SK-N-SH (cell line): ENCODE measurements at regions not wholly inside any gene's neighbourhood (a gene's known extent, or its start where the extent isn't known, plus 50 kb on each side); places are given as distances from the start of the nearest gene placed in this dataset.

Experiments used
- CTCF ChIA-PET: fragments of 300-600, 350-600 bp; formaldehyde crosslinking; extraction: SDS; loops from one replicate; lab custom pipeline; 2021; lab: Yijun Ruan, JAX
- POLR2A ChIA-PET: fragments of 350-600 bp; sonication (Branson Sonifier 250); formaldehyde crosslinking; extraction: SDS; loops from one replicate; lab custom pipeline; 2020; ENCODE audit warnings: antibody characterized with exemption, inconsistent platforms; lab: Yijun Ruan, JAX
- DNase-seq: peaks from one replicate; pipeline ENCODE4 v3.0.0; 2012
- H2AFZ ChIP-seq: fragments of 200-600 bp; sonication (generic); 2 replicates; pipeline ENCODE4 v1.8.1; 2016; ENCODE audit warnings: antibody characterized with exemption, mild to moderate bottlenecking, low read depth
- H3F3A ChIP-seq: fragments of 200-600 bp; sonication (generic); replicated peaks from 2 replicates; pipeline ENCODE3; 2016; ENCODE audit warnings: antibody characterized with exemption, mild to moderate bottlenecking; ENCODE audit not compliant: insufficient read depth
- H3K27ac ChIP-seq, 2 experiments: fragments of 200-500 bp in 1 of 2; fragments of 200-600 bp in 1 of 2; sonication (Bioruptor generic) in 1 of 2; sonication (generic), shearing (Covaris generic) in 1 of 2; 2 replicates each; pipeline versions ENCODE4 v1.5.1 to v1.6.1; 2014 to 2016; ENCODE audit warnings: low read depth in 2 of 2, inconsistent platforms in 1 of 2, low read length in 1 of 2, mild to moderate bottlenecking in 1 of 2, mixed read lengths in 1 of 2
- H3K27me3 ChIP-seq: fragments of 200-600 bp; sonication (generic), shearing (Covaris generic); 2 replicates; pipeline ENCODE4 v1.6.1; 2016; ENCODE audit warnings: mixed run types; ENCODE audit not compliant: insufficient read depth
- H3K36me3 ChIP-seq, 2 experiments: fragments of 200-500 bp in 1 of 2; fragments of 200-600 bp in 1 of 2; sonication (Bioruptor generic) in 1 of 2; sonication (generic) in 1 of 2; replicated peaks in 1 of 2; 2 replicates each; pipeline versions ENCODE3 to v1.5.1; 2014 to 2016; ENCODE audit warnings: low read length in 1 of 2, mild to moderate bottlenecking in 1 of 2; ENCODE audit not compliant: insufficient read depth in 2 of 2, control insufficient read depth in 1 of 2
- H3K4me1 ChIP-seq, 2 experiments: fragments of 200-500 bp in 1 of 2; fragments of 200-600 bp in 1 of 2; sonication (Bioruptor generic) in 1 of 2; sonication (generic), shearing (Covaris generic) in 1 of 2; 2 replicates each; pipeline versions ENCODE4 v1.5.1 to v1.6.1; 2014 to 2016; ENCODE audit warnings: low read depth in 1 of 2, low read length in 1 of 2, mixed run types in 1 of 2; ENCODE audit not compliant: insufficient read depth in 2 of 2, control insufficient read depth in 1 of 2
- H3K4me2 ChIP-seq: fragments of 200-600 bp; sonication (generic), shearing (Covaris generic); 2 replicates; pipeline ENCODE4 v1.6.1; 2017; ENCODE audit warnings: mixed run types
- H3K4me3 ChIP-seq, 2 experiments: fragments of 200-500 bp in 1 of 2; fragments of 200-600 bp in 1 of 2; sonication (Bioruptor generic) in 1 of 2; sonication (generic), shearing (Covaris generic) in 1 of 2; 2 replicates each; pipeline versions ENCODE4 v1.5.1 to v1.8.1; 2014 to 2016; ENCODE audit warnings: low read depth in 2 of 2, inconsistent platforms in 1 of 2, low read length in 1 of 2, mild to moderate bottlenecking in 1 of 2, mixed read lengths in 1 of 2, moderate library complexity in 1 of 2
- H3K79me2 ChIP-seq: fragments of 200-600 bp; sonication (generic); 2 replicates; pipeline ENCODE4 v1.8.1; 2017; ENCODE audit warnings: mild to moderate bottlenecking; ENCODE audit not compliant: insufficient read depth
- H3K9ac ChIP-seq: fragments of 200-600 bp; sonication (generic); 2 replicates; pipeline ENCODE4 v1.6.1; 2017; ENCODE audit warnings: mixed run types
- H3K9me2 ChIP-seq: fragments of 200-600 bp; sonication (generic); 2 replicates; pipeline ENCODE4 v1.6.1; 2017; ENCODE audit warnings: mixed run types
- H3K9me3 ChIP-seq: fragments of 200-600 bp; sonication (generic); 2 replicates; pipeline ENCODE4 v1.6.1; 2017; ENCODE audit warnings: mixed run types, mild to moderate bottlenecking, moderate library complexity
- H4K20me1 ChIP-seq: fragments of 200-600 bp; sonication (generic); 2 replicates; pipeline ENCODE4 v1.6.1; 2017; ENCODE audit warnings: mild to moderate bottlenecking, mixed run types; ENCODE audit not compliant: insufficient read depth
- CHD2 ChIP-seq: fragments of 150-350 bp; IDR thresholded peaks from 2 replicates; pipeline ENCODE4 v1.6.1; 2018; ENCODE audit warnings: low read length; ENCODE audit not compliant: partially characterized antibody
- EP300 ChIP-seq, 2 experiments: IDR thresholded peaks; 2 replicates each; pipeline versions ENCODE4 v1.4.0 to v1.6.1; 2012; ENCODE audit warnings: borderline replicate concordance in 1 of 2, low read depth in 1 of 2, low read length in 1 of 2
- FOXJ3 ChIP-seq: sonication (generic); formaldehyde crosslinking; IDR thresholded peaks from 2 replicates; pipeline ENCODE4 v1.5.1; 2020; ENCODE audit warnings: mild to moderate bottlenecking, missing genetic modification reagents
- GATA2 ChIP-seq: sonication (generic); formaldehyde crosslinking; IDR thresholded peaks from 2 replicates; pipeline ENCODE4 v1.5.0; 2020; ENCODE audit warnings: mild to moderate bottlenecking, missing genetic modification reagents
- IRF3 ChIP-seq: fragments of 150-350 bp; IDR thresholded peaks from 2 replicates; pipeline ENCODE4 v1.6.1; 2016; ENCODE audit warnings: mild to moderate bottlenecking, low read depth, low read length
- JUND ChIP-seq: IDR thresholded peaks from 2 replicates; pipeline ENCODE4 v1.4.0; 2012
- MAX ChIP-seq: IDR thresholded peaks from 2 replicates; pipeline ENCODE4 v1.4.0; 2012; ENCODE audit warnings: low read depth
- MXI1 ChIP-seq: IDR thresholded peaks from 2 replicates; pipeline ENCODE4 v1.6.1; 2012; ENCODE audit warnings: mild to moderate bottlenecking, low read depth, low read length, improper control_type of control experiment
- PBX3 ChIP-seq: IDR thresholded peaks from 2 replicates; pipeline ENCODE4; 2012
- POLR2AphosphoS5 ChIP-seq: IDR thresholded peaks from 2 replicates; pipeline ENCODE4 v1.6.1; 2012; ENCODE audit warnings: low read depth, low read length
- RAD21 ChIP-seq: IDR thresholded peaks from 2 replicates; pipeline ENCODE4 v1.6.1; 2012; ENCODE audit warnings: mild to moderate bottlenecking, low read length
- RCOR1 ChIP-seq: fragments of 150-350 bp; IDR thresholded peaks from 2 replicates; pipeline ENCODE4 v1.6.1; 2017; ENCODE audit warnings: antibody characterized with exemption, low read length
- REST ChIP-seq: IDR thresholded peaks from 2 replicates; pipeline ENCODE4 v1.6.1; 2012; ENCODE audit warnings: mild to moderate bottlenecking, low read depth, low read length, moderate library complexity
- RXRA ChIP-seq: IDR thresholded peaks from 2 replicates; pipeline ENCODE4 v1.4.0; 2012; ENCODE audit warnings: low read depth, mild to moderate bottlenecking, borderline replicate concordance
- SIN3A ChIP-seq: IDR thresholded peaks from 2 replicates; pipeline ENCODE4 v1.6.1; 2012; ENCODE audit warnings: low read depth, mild to moderate bottlenecking, low read length, moderate library complexity, borderline replicate concordance
- SMC3 ChIP-seq: IDR thresholded peaks from 2 replicates; pipeline ENCODE4 v1.6.1; 2012; ENCODE audit warnings: low read depth, low read length, improper control_type of control experiment
- TAF1 ChIP-seq: IDR thresholded peaks from 2 replicates; pipeline ENCODE4 v1.6.1; 2012; ENCODE audit warnings: low read depth, mild to moderate bottlenecking, low read length, moderate library complexity, borderline replicate concordance
- TCF12 ChIP-seq: IDR thresholded peaks from 2 replicates; pipeline ENCODE4 v1.4.0; 2012
- USF2 ChIP-seq: fragments of 150-350 bp; IDR thresholded peaks from 2 replicates; pipeline ENCODE4 v1.6.1; 2017; ENCODE audit warnings: antibody characterized with exemption, low read length, low read depth, borderline replicate concordance
- WGBS: methylation state at CpG from one replicate; pipeline ENCODE4 v1.1.6; 2017; ENCODE audit warnings: low lambda C conversion rate; 5-methylcytosine and 5-hydroxymethylcytosine counted together

- H3F3A ChIP-seq: no peaks in the 10 kb centered on the region
Observed at GRCh38 chr1:105317976-105318375, 1568.3 kb downstream of the AMY1C start.

GRCh38 chr1:105326886-105327285 lies 1577.2 kb downstream of the AMY1C start:
- no peaks in the 10 kb centered on the region for H3K36me3 ChIP-seq
- ChIA-PET POLR2A (no interaction called here), CTCF (no interaction called here)
- H3K4me1 ChIP-seq: no peaks in the 10 kb centered on the region
- DNase-seq: no peak
- no peaks in the 10 kb centered on the region for H3K9me3 ChIP-seq
- no peak overlapping the region for H3K4me3 ChIP-seq
- H3F3A ChIP-seq: no peaks in the 10 kb centered on the region
- no peaks in the 10 kb centered on the region for H3K79me2 ChIP-seq
- H4K20me1 ChIP-seq: no peaks in the 10 kb centered on the region
- WGBS: 31% methylated on average over 1 of the region's 1 CpG
- H2AFZ ChIP-seq: no peak overlapping the region
- H3K4me2 ChIP-seq: no peak overlapping the region
- H3K27me3 ChIP-seq: no peaks in the 10 kb centered on the region
- TF ChIP-seq SIN3A (no peak), FOXJ3 (CRISPR knock-in tag) (no peak), TAF1 (no peak), IRF3 (no peak), JUND (no peak), TCF12 (no peak), USF2 (no peak), CHD2 (no peak), SMC3 (no peak), RCOR1 (no peak), REST (no peak), MXI1 (no peak), GATA2 (CRISPR knock-in tag) (no peak), RXRA (no peak)
- no peaks in the 10 kb centered on the region for H3K9me2 ChIP-seq
- no peak overlapping the region for H3K9ac ChIP-seq
- H3K27ac ChIP-seq: no peak overlapping the region

More at GRCh38 chr1:105317976-105318375, 1568.3 kb downstream of the AMY1C start:
- Histone ChIP-seq H2AFZ (no peak overlapping the region), H4K20me1 (no peaks in the 10 kb centered on the region), H3K27ac (peak overlapping the region in 1 of 2 experiments; percentile 62; a peak in 2 of 4 replicates), H3K4me2 (no peak overlapping the region), H3K27me3 (no peaks in the 10 kb centered on the region), H3K79me2 (no peaks in the 10 kb centered on the region), H3K9me3 (no peaks in the 10 kb centered on the region), H3K4me1 (no peaks in the 10 kb centered on the region; a peak in 1 of 4 replicates), H3K4me3 (no peak overlapping the region), H3K36me3 (no peaks in the 10 kb centered on the region), H3K9me2 (no peaks in the 10 kb centered on the region), H3K9ac (no peak overlapping the region)
- peak; percentile 4 for DNase-seq
- WGBS: 25% methylated on average over 3 of the region's 3 CpGs
- CTCF ChIA-PET: interaction anchor here (0.5 to 0.8 kb wide), 2 partner anchors 30 to 1280 kb away, joined by 3 to 4 read pairs; no protein-coding TSS in a partner anchor
- POLR2A ChIA-PET: no interaction called here
- TF ChIP-seq MXI1 (peak; percentile 23; the same call in 1 of the 2 replicates), EP300 (IDR thresholded peaks at IDR 0.05; ENCODE audit: borderline replicate concordance in 1 of 2, low read depth in 1 of 2, low read length in 1 of 2) (peak in 1 of 2 experiments; percentile 87; a peak in 2 of 4 replicates), MAX (no peak), GATA2 (CRISPR knock-in tag) (peak; percentile 98), CHD2 (peak; percentile 23), RAD21 (peak; percentile 17; the same call in 1 of the 2 replicates), PBX3 (no peak), RCOR1 (peak; percentile 67; the same call in 1 of the 2 replicates), POLR2AphosphoS5 (no peak), FOXJ3 (CRISPR knock-in tag) (peak; percentile 87)
